Renal pelvis (tissue), 1 donor: ENCODE measurements at regions not wholly inside any gene's neighbourhood (a gene's known extent, or its start where the extent isn't known, plus 50 kb on each side); places are given as distances from the start of the nearest gene placed in this dataset.
"Not testable (repeated sequence)": the region's sequence is repeated elsewhere in the genome, so short reads cannot be mapped to it uniquely, and the experiment has no call there.

Experiments
- DNase-seq: peaks from one replicate; pipeline ENCODE4 v3.0.0-alpha.2; 2013

DNA sequence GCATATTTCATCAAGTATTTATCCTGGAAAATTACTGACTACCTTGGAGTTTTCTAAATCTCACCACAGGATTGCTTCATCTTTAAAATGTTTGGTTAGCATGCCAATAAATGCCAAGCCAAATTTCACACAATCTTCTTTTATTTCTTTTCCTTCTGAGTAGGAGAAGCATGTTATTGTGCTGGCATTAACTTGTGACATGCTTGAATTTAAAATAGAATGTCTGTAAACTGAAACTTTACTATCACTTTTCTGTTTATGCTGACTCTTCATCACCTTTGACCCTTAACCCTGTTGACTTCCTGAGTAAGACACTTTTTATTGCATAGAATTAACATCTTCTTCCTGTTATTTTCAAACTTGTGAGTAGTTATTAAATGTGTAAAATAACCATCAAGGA, 56.2 kb upstream of the LRRTM4 start:
- DNase-seq, result no peak

- DNase-seq, result no peak
Observed at GRCh38 chr2:77579076-77579769, 57.0 kb upstream of the LRRTM4 start.

- DNase-seq, result no peak
Observed at GRCh38 chr2:77588438-77588837, 66.3 kb upstream of the LRRTM4 start.

- DNase-seq, result no peak
Observed at GRCh38 chr2:77590298-77590917, 68.2 kb upstream of the LRRTM4 start.

GRCh38 chr2:77592955-77593354, 70.8 kb upstream of the LRRTM4 start:
- DNase-seq, result not testable (repeated sequence)

GRCh38 chr2:77602771-77603170, 80.6 kb upstream of the LRRTM4 start:
- DNase-seq, result no peak

DNA sequence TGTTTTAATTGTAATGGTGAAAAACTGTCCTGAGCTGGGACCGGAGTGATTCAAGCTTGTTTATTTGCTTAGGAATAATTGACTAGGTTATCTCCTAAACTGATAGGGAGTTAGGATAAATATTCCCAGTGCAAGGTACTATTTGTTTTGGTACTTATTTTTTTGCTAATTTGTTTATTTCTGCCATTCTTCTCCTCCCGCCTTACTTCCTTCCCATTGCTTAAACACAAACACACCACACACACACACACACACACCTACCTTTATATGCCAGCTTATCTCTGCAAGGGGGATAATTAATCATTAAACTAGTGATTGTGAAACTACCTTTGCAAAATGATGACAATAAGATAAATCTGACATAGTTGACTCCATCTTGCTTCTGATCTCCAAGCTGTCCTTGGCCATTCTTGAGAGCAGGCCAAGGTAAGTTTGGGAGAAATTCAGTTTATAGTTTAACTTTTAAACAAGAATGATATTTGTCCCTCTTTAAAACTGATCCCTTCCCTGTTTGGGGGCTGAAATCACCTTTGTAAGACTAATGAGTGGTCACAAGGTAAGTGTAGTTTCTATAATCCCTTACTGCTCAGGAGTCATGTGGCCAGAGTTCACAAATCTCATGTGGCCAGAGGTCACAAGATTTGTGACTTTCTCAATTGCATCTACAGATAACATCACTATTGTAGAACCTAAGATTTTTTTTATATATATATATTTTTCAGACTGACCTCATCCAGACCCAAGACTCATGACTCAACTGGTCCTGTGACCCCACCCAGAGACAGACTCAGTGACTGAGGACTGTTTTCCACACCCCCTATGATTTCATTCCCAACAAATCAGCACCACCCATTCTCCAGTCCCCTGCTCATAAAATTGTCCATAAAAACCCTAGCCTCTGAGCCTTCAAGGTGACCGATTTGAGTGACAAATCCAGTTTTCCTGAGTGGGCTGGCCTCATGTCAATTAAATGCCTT, 83.1 kb upstream of the LRRTM4 start:
- DNase-seq, result no peak

GRCh38 chr2:77608510-77608909, 86.3 kb upstream of the LRRTM4 start:
- no peak for DNase-seq

GRCh38 chr2:77629539-77629938, 107.4 kb upstream of the LRRTM4 start:
- no peak for DNase-seq

DNA sequence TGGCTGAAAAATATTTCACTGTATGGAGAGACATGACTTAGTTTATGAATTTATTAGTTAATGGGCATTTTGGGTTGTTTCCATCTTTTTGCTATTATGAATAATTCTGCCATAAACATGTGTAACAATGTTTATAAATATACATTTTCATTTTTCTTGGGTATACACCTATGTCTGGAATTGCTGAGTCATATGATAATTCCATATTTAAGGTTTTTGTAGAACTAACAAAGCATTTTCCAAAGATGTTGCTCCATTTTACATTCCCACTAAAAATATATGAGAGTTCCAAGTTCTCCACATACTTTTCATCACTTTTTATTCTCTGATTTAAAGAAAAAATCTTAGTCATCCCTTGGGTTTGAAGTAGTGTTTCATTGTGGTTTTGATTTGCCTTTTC, 108.8 kb upstream of the LRRTM4 start:
- DNase-seq, result no peak

GRCh38 chr2:77633601-77634000, 111.4 kb upstream of the LRRTM4 start:
- DNase-seq, result no peak

GRCh38 chr2:77640924-77641323, 118.7 kb upstream of the LRRTM4 start:
- no peak for DNase-seq

DNA sequence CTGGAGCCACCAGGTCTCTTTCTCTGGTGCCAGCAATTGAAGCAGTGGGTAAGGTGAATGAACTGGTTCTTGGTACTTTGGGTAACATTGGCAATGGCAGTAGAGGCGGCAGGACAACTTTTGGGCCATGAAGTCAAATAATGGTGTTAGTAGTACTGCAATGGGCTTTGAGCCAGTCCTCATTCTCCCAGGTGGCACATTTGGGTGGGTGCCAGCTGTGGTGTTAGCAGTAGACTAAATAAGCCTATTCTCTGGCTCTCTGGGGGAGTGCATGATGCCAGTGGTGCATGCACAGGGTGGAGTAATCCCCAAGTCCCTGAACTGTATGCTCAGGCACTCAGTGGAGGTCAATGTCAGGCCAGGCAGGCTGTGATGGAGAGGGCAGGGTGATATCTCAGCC, 120.2 kb upstream of the LRRTM4 start:
- DNase-seq, result no peak

GRCh38 chr2:77649856-77650255, 127.7 kb upstream of the LRRTM4 start:
- no peak for DNase-seq

- DNase-seq, result no peak
Observed at GRCh38 chr2:77652499-77652898, 130.3 kb upstream of the LRRTM4 start.

DNA sequence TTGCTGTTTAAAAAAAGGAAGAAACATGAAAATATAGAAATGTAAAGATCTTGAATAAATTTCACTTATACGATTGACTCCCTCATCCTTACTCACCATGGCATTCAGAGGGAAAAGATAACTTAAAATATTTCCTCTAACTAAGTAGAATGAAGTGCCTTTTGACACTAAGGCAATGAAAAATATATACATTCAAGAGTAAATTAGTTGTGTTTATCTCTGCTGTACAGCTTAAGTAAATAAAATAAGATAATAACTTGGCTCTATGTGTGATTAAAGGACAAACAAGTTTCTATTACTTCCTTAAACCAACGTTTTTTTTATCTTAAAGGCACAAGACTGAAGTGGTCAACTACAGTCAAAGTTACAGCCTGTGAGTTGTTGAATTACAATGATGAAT, 142.3 kb upstream of the LRRTM4 start:
- DNase-seq, result no peak

GRCh38 chr2:77666251-77666980, 144.2 kb upstream of the LRRTM4 start:
- no peak for DNase-seq

GRCh38 chr2:77684543-77685319, 162.6 kb upstream of the LRRTM4 start:
- not testable (repeated sequence) for DNase-seq

- no peak for DNase-seq
Observed at GRCh38 chr2:77712601-77713000, 190.4 kb upstream of the LRRTM4 start.

- DNase-seq, result no peak
Observed at GRCh38 chr2:77713412-77713811, 191.2 kb upstream of the LRRTM4 start.

GRCh38 chr2:77720115-77720514, 197.9 kb upstream of the LRRTM4 start:
- no peak for DNase-seq
